Prostate gland (tissue), 2 donors: ENCODE measurements at regions not wholly inside any gene's neighbourhood (a gene's known extent, or its start where the extent isn't known, plus 50 kb on each side); places are given as distances from the start of the nearest gene placed in this dataset.

Source experiments
- POLR2A ChIP-seq: fragments of 450-650 bp; IDR thresholded peaks from one replicate; pipeline ENCODE4 v1.6.1; 2016; ENCODE audit warnings: antibody characterized with exemption, mild to moderate bottlenecking
- POLR2AphosphoS5 ChIP-seq: sonication (generic); formaldehyde crosslinking; IDR thresholded peaks from one replicate; pipeline ENCODE4 v1.6.1; 2017; ENCODE audit warnings: antibody characterized with exemption
- TF ChIP-seq, protein P1 (sequence below), 4 experiments: fragments of 200-600 bp in 2 of 4; fragments of 450-650 bp in 2 of 4; sonication (generic) in 2 of 4; IDR thresholded peaks; 1 replicate in 3 of 4; 2 replicates in 1 of 4; pipeline ENCODE4 v1.5.1; 2016 to 2019; ENCODE audit warnings: antibody characterized with exemption in 4 of 4, mild to moderate bottlenecking in 2 of 4, moderate library complexity in 2 of 4

DNA sequence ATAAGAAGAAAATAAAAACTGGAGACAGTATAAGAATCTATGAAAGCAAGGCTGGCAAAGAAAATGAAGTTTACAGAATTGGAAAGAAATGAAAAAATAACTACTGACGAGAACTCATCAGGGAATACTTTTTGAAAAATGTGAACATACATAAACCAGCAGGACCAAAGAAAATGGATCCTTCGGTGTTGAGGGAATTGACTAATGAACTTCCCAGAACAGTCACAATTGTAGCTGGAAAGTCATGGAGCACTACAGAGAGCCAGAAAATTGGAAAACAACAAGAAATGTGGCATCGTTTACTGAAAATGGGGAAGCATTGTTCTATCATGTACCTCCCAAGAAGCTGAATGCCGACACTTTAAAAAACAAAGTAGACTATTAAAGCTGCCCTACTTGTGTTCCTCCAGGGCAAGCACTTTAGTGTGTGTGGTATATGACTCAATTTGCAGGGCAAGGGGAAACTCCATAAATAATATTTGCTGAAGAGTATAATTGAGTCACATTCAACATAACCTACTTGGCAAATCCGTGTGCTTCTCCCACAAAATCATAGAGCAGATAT lies 1221.6 kb upstream of the NRXN1 start:
- TF ChIP-seq POLR2A: no peak
- TF ChIP-seq, protein P1, sequence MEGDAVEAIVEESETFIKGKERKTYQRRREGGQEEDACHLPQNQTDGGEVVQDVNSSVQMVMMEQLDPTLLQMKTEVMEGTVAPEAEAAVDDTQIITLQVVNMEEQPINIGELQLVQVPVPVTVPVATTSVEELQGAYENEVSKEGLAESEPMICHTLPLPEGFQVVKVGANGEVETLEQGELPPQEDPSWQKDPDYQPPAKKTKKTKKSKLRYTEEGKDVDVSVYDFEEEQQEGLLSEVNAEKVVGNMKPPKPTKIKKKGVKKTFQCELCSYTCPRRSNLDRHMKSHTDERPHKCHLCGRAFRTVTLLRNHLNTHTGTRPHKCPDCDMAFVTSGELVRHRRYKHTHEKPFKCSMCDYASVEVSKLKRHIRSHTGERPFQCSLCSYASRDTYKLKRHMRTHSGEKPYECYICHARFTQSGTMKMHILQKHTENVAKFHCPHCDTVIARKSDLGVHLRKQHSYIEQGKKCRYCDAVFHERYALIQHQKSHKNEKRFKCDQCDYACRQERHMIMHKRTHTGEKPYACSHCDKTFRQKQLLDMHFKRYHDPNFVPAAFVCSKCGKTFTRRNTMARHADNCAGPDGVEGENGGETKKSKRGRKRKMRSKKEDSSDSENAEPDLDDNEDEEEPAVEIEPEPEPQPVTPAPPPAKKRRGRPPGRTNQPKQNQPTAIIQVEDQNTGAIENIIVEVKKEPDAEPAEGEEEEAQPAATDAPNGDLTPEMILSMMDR (IDR thresholded peaks at IDR 0.05): no peak
- no peak for TF ChIP-seq POLR2AphosphoS5
